Endothelial cell of umbilical vein (primary cell): ENCODE measurements at regions not wholly inside any gene's neighbourhood (a gene's known extent, or its start where the extent isn't known, plus 50 kb on each side); places are given as distances from the start of the nearest gene placed in this dataset.
A peak's percentile ranks its signal among the peaks of the same experiment; 100 is the strongest.

Experiments used
- EZH2 ChIP-seq: IDR thresholded peaks from 2 replicates; pipeline ENCODE4 v1.6.1; 2012; ENCODE audit warnings: borderline replicate concordance, low read depth, mild to moderate bottlenecking, moderate library complexity, low read length, inconsistent platforms; ENCODE audit not compliant: severe bottlenecking
- GATA2 ChIP-seq: IDR thresholded peaks from 2 replicates; pipeline ENCODE4 v1.7.0; 2011; ENCODE audit warnings: low read depth, mild to moderate bottlenecking, moderate library complexity, mixed read lengths, low read length; ENCODE audit not compliant: insufficient read length, insufficient read depth
- MAX ChIP-seq: IDR thresholded peaks from 2 replicates; pipeline ENCODE4 v1.6.1; 2011; ENCODE audit not compliant: insufficient read depth, insufficient read length
- MYC ChIP-seq: IDR thresholded peaks from one replicate; pipeline ENCODE4 v1.6.1; 2011; ENCODE audit warnings: mild to moderate bottlenecking, low read depth, low read length
- POLR2A ChIP-seq: IDR thresholded peaks from 2 replicates; pipeline ENCODE4 v1.6.1; 2012; ENCODE audit warnings: low read depth, mild to moderate bottlenecking, control low read depth, low read length
- POLR2AphosphoS5 ChIP-seq: IDR thresholded peaks from 2 replicates; pipeline ENCODE4 v1.6.1; 2012; ENCODE audit warnings: low read depth, mild to moderate bottlenecking, control low read depth, low read length, moderate library complexity; ENCODE audit not compliant: insufficient read depth
- TF ChIP-seq, protein P1 (sequence below), 2 donors: IDR thresholded peaks; 1 replicate in 1 of 2; 2 replicates in 1 of 2; pipeline ENCODE4 v1.5.1; 2011; ENCODE audit warnings: low read length in 2 of 2, mild to moderate bottlenecking in 2 of 2, moderate library complexity in 2 of 2, control low read depth in 1 of 2, inconsistent platforms in 1 of 2, low read depth in 1 of 2; ENCODE audit not compliant: insufficient read depth in 1 of 2; ENCODE audit errors: extremely low read depth in 1 of 2

GRCh38 chr13:50116430-50116973 is 101.3 kb downstream of the KCNRG start:
- TF ChIP-seq, protein P1, sequence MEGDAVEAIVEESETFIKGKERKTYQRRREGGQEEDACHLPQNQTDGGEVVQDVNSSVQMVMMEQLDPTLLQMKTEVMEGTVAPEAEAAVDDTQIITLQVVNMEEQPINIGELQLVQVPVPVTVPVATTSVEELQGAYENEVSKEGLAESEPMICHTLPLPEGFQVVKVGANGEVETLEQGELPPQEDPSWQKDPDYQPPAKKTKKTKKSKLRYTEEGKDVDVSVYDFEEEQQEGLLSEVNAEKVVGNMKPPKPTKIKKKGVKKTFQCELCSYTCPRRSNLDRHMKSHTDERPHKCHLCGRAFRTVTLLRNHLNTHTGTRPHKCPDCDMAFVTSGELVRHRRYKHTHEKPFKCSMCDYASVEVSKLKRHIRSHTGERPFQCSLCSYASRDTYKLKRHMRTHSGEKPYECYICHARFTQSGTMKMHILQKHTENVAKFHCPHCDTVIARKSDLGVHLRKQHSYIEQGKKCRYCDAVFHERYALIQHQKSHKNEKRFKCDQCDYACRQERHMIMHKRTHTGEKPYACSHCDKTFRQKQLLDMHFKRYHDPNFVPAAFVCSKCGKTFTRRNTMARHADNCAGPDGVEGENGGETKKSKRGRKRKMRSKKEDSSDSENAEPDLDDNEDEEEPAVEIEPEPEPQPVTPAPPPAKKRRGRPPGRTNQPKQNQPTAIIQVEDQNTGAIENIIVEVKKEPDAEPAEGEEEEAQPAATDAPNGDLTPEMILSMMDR (IDR thresholded peaks at IDR 0.05; ENCODE audit: extremely low read depth in 1 of 2, insufficient read depth in 1 of 2, low read depth in 1 of 2, low read length in 2 of 2): no peak
- no peak for TF ChIP-seq POLR2AphosphoS5
- no peak for TF ChIP-seq MAX
- TF ChIP-seq POLR2A: no peak
- TF ChIP-seq EZH2: no peak
- TF ChIP-seq MYC: no peak
- peak; percentile 19 for TF ChIP-seq GATA2
